ENCODE measurements at regions not wholly inside any gene's neighbourhood (a gene's known extent, or its start where the extent isn't known, plus 50 kb on each side); places are given as distances from the start of the nearest gene placed in this dataset.

GRCh38 chr21:15332572-15332971 lies 267.8 kb upstream of the NRIP1 start:
- H3K9me3 Mint-ChIP-seq (ENCODE audit: unreplicated experiment), result peaks cover 2% of the 10 kb centered on the region
- H3K27me3 Mint-ChIP-seq (ENCODE audit: low read depth, unreplicated experiment), result no peaks in the 10 kb centered on the region
- no peak overlapping the region for H3K4me3 Mint-ChIP-seq (ENCODE audit: unreplicated experiment)
- Histone ChIP-seq H4K20me1 (ENCODE audit: insufficient read depth, low read length) (no peaks in the 10 kb centered on the region), H3K4me3 (ENCODE audit: insufficient read depth, low read depth, low read length) (no peak overlapping the region), H3K4me2 (ENCODE audit: low read length) (no peak overlapping the region), H3K36me3 (ENCODE audit: insufficient read depth, low read length) (no peaks in the 10 kb centered on the region), H3K27me3 (ENCODE audit: insufficient read depth, low read length) (no peaks in the 10 kb centered on the region), H3K4me1 (ENCODE audit: insufficient read depth, low read length) (no peaks in the 10 kb centered on the region), H3K9me3 (ENCODE audit: insufficient read depth, low read depth, low read length) (no peaks in the 10 kb centered on the region), H3K79me2 (ENCODE audit: insufficient read depth, low read length) (no peaks in the 10 kb centered on the region), H3K27ac (ENCODE audit: low read depth, low read length) (no peak overlapping the region), H2AFZ (ENCODE audit: low read depth, low read length) (no peak overlapping the region), H3K9ac (ENCODE audit: low read length) (no peak overlapping the region)
- DNase-seq (ENCODE audit: low read depth) (no peak), FAIRE-seq (no peak)
- no peaks in the 10 kb centered on the region for H3K36me3 Mint-ChIP-seq (ENCODE audit: low read depth, unreplicated experiment)
- no peak overlapping the region for H3K27ac Mint-ChIP-seq (ENCODE audit: unreplicated experiment)
- H3K4me1 Mint-ChIP-seq (ENCODE audit: low read depth, unreplicated experiment), result no peaks in the 10 kb centered on the region
- TF ChIP-seq EZH2 (IDR thresholded peaks at IDR 0.05; ENCODE audit: insufficient read depth, low read length), result no peak
- TF ChIP-seq CTCF (IDR thresholded peaks at IDR 0.05; ENCODE audit: insufficient read depth, low read depth, low read length), result no peak

GRCh38 chr21:15333136-15333710 lies 268.4 kb upstream of the NRIP1 start:
- Histone ChIP-seq H3K9me3 (ENCODE audit: insufficient read depth, low read depth, low read length) (no peaks in the 10 kb centered on the region), H3K9ac (ENCODE audit: low read length) (no peak overlapping the region), H3K27me3 (ENCODE audit: insufficient read depth, low read length) (no peaks in the 10 kb centered on the region), H4K20me1 (ENCODE audit: insufficient read depth, low read length) (no peaks in the 10 kb centered on the region), H2AFZ (ENCODE audit: low read depth, low read length) (no peak overlapping the region), H3K27ac (ENCODE audit: low read depth, low read length) (no peak overlapping the region), H3K4me3 (ENCODE audit: insufficient read depth, low read depth, low read length) (no peak overlapping the region), H3K36me3 (ENCODE audit: insufficient read depth, low read length) (no peaks in the 10 kb centered on the region), H3K79me2 (ENCODE audit: insufficient read depth, low read length) (no peaks in the 10 kb centered on the region), H3K4me2 (ENCODE audit: low read length) (no peak overlapping the region), H3K4me1 (ENCODE audit: insufficient read depth, low read length) (no peaks in the 10 kb centered on the region)
- TF ChIP-seq EZH2 (IDR thresholded peaks at IDR 0.05; ENCODE audit: insufficient read depth, low read length) (no peak), CTCF (IDR thresholded peaks at IDR 0.05; ENCODE audit: insufficient read depth, low read depth, low read length) (no peak)
- DNase-seq (ENCODE audit: low read depth), result no peak
- Mint-ChIP-seq H3K27ac (ENCODE audit: unreplicated experiment) (no peak overlapping the region), H3K36me3 (ENCODE audit: low read depth, unreplicated experiment) (no peaks in the 10 kb centered on the region), H3K4me1 (ENCODE audit: low read depth, unreplicated experiment) (no peaks in the 10 kb centered on the region), H3K9me3 (ENCODE audit: unreplicated experiment) (peaks cover 2% of the 10 kb centered on the region), H3K4me3 (ENCODE audit: unreplicated experiment) (no peak overlapping the region), H3K27me3 (ENCODE audit: low read depth, unreplicated experiment) (no peaks in the 10 kb centered on the region)
- no peak for FAIRE-seq

GRCh38 chr21:15333951-15334350 lies 269.2 kb upstream of the NRIP1 start:
- Histone ChIP-seq H3K36me3 (ENCODE audit: insufficient read depth, low read length) (no peaks in the 10 kb centered on the region), H4K20me1 (ENCODE audit: insufficient read depth, low read length) (no peaks in the 10 kb centered on the region), H3K9me3 (ENCODE audit: insufficient read depth, low read depth, low read length) (no peaks in the 10 kb centered on the region), H3K79me2 (ENCODE audit: insufficient read depth, low read length) (no peaks in the 10 kb centered on the region), H3K9ac (ENCODE audit: low read length) (no peak overlapping the region), H3K4me2 (ENCODE audit: low read length) (no peak overlapping the region), H3K4me1 (ENCODE audit: insufficient read depth, low read length) (no peaks in the 10 kb centered on the region), H3K27ac (ENCODE audit: low read depth, low read length) (no peak overlapping the region), H3K4me3 (ENCODE audit: insufficient read depth, low read depth, low read length) (no peak overlapping the region), H2AFZ (ENCODE audit: low read depth, low read length) (no peak overlapping the region), H3K27me3 (ENCODE audit: insufficient read depth, low read length) (no peaks in the 10 kb centered on the region)
- H3K4me3 Mint-ChIP-seq (ENCODE audit: unreplicated experiment), result no peak overlapping the region
- H3K27ac Mint-ChIP-seq (ENCODE audit: unreplicated experiment), result no peak overlapping the region
- H3K27me3 Mint-ChIP-seq (ENCODE audit: low read depth, unreplicated experiment), result no peaks in the 10 kb centered on the region
- DNase-seq (ENCODE audit: low read depth), result no peak
- no peaks in the 10 kb centered on the region for H3K4me1 Mint-ChIP-seq (ENCODE audit: low read depth, unreplicated experiment)
- FAIRE-seq, result no peak
- H3K36me3 Mint-ChIP-seq (ENCODE audit: low read depth, unreplicated experiment), result no peaks in the 10 kb centered on the region
- H3K9me3 Mint-ChIP-seq (ENCODE audit: unreplicated experiment), result peaks cover 2% of the 10 kb centered on the region
- no peak for TF ChIP-seq EZH2 (IDR thresholded peaks at IDR 0.05; ENCODE audit: insufficient read depth, low read length)
- TF ChIP-seq CTCF (IDR thresholded peaks at IDR 0.05; ENCODE audit: insufficient read depth, low read depth, low read length), result no peak

Data from astrocyte (in vitro differentiated cells and primary cell).